GM18858 (cell line): ENCODE measurements at regions not wholly inside any gene's neighbourhood (a gene's known extent, or its start where the extent isn't known, plus 50 kb on each side); places are given as distances from the start of the nearest gene placed in this dataset.
"Not testable (repeated sequence)": the region's sequence is repeated elsewhere in the genome, so short reads cannot be mapped to it uniquely, and the experiment has no call there.

Source experiments
- ATAC-seq: cut with Tn5 transposase; IDR thresholded peaks from one replicate; pipeline ENCODE4 v1.9.1; 2021; ENCODE audit not compliant: unreplicated experiment

DNA sequence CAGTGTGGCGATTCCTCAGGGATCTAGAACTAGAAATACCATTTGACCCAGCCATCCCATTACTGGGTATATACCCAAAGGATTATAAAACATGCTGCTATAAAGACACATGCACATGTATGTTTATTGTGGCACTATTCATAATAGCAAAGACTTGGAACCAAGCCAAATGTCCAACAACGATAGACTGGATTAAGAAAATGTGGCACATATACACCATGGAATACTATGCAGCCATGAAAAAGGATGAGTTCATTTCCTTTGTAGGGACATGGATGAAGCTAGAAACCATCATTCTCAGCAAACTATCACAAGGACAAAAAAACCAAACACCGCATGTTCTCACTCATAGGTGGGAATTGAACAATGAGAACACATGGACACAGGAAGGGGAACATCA lies 335.8 kb upstream of the PCDH18 start:
- ATAC-seq: not testable (repeated sequence)

DNA sequence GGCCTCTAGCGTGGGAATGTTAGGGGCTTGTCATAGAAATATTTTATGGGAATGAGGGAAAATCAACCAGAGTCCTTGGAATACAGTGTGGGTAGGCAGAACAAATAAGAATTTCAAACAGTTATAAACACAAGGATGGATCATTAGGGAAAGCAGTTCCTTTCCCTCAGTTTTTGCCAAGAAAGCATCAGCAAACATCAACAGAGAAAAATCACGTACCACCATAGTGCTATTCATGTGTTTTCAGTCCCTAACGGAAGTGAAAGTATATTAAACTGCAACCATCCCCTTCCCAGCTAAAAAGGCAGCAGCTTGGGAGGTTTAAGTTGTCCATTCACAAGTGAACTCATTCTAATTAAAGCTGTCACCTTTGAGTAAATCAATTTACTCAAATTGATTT lies 334.4 kb upstream of the PCDH18 start:
- ATAC-seq: no peak

- ATAC-seq: no peak
Observed at GRCh38 chr4:137861682-137862081, 329.4 kb upstream of the PCDH18 start.

DNA sequence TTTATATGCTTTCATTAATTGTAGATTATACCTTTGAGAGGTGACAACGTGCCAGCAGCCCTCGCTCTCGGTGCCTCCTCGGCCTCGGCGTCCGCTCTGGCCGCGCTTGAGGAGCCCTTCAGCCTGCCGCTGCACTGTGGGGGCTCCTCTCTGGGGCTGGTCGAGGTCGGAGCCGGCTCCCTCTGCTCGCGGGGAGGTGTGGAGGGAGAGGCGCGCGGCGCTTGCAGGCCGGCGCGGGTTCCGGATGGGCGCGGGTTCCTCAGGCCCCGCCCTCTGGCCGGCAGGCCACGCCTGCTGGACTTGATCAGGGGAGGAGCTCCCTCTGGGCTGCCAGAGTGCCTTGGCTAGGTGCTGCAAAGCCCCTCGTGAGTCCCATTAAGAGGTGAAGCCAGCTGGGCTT lies 321.1 kb upstream of the PCDH18 start:
- no peak for ATAC-seq

GRCh38 chr4:137852326-137852725 lies 320.0 kb upstream of the PCDH18 start:
- no peak for ATAC-seq

DNA sequence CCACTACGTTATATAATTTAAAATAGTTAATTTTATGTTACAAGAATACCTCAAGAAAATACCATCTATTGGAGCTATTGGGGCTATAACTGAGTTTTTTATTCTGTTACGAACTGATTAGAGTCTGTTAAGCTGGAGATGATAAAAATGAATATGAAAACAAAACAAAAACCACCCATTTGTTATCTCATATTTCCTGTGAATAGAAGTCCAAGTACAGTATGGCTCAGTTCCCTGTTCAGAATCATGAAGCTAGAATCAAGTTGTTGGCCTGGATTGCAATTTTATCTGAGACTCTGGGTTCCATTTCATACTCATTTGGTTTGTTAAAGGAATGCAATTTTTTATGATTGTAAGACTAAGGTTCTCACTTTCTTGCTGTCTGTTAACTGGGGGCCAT lies 319.1 kb upstream of the PCDH18 start:
- ATAC-seq: no peak

DNA sequence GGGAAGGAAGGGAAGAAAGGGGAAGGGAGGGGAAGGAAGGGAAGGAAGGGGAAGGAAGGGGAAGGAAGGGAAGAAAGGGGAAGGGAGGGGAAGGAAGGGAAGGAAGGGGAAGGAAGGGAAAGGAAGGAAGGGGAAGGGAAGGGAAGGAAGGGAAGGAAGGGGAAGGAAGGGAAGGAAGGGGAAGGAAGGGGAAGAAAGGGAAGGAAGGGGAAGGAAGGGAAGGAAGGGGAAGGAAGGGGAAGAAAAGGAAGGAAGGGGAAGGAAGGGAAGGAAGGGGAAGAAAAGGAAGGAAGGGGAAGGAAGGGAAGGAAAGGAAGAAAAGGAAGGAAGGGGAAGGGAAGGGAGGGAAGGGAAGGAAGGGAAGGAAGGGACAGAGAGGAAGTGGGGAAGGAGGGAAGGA lies 295.7 kb upstream of the PCDH18 start:
- not testable (repeated sequence) for ATAC-seq

- ATAC-seq: no peak
Observed at GRCh38 chr4:137825505-137825904, 293.2 kb upstream of the PCDH18 start.

DNA sequence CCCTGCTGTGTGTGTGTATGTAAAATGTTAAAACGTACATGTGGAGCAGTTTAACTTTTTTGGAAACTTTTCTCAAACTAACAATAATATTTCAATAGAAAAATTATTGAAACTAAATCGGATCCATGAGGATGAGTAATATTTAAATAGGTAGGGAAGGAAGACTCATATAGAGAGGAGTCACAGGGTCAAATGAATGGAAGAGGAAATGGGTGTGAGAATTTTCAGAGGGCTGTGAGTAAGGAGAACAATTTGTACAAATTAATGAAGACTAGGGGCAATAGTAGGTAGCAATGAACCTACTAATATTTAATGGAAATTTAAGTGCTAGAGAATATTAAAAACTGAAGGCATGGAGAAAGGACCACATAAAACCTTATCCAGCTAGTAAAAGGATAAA lies 290.7 kb upstream of the PCDH18 start:
- ATAC-seq: no peak

- peak; percentile 92 for ATAC-seq
Observed at GRCh38 chr4:137819964-137820383, 287.7 kb upstream of the PCDH18 start.

DNA sequence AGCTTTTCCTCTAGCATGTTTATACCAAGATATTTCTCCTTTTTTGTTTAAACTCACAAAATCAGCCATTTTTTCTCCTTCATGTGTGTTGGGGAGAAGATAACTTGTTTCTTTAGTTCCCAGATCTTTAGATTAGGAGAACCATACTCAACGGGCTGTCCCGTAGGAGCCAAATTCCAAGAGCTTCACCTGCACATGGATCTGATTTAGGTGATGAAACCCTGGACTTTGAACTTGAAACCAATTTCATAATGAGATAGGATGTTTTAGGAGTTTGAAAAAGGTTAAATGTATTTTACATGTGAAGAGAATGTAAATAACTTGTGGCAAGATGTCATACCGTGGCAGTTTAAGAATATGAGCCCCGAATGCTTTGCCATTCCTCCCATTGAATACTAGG lies 280.0 kb upstream of the PCDH18 start:
- ATAC-seq: no peak

GRCh38 chr4:137806420-137806819 lies 274.1 kb upstream of the PCDH18 start:
- ATAC-seq: no peak

DNA sequence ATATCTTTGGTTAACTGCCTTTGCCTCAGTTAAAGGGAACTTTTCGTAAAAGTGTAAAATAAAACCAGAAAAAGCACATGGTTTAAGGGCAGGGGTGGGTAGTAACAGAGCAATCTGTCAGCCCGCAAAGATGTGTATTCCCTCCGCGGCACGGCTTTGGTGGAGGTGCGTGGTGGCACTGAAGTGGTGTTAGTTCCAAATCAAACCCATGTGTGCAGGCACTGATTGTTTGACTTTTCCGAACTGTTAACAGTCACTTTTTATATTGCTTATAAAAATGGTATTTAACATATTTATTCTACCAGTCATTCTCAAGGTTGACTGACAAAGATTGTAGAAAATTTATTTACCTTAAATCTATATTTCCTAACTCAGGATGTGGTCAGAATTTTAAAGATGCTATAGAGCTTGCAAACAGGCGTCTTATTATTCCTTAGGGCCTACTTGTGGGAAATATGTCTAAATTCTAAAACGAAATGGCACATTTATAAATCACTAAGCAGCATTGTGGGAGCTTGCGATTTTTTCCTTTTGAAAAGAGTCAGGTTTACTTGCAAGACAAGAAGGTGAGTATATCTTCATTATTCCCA lies 272.7 kb upstream of the PCDH18 start:
- no peak for ATAC-seq

- no peak for ATAC-seq
Observed at GRCh38 chr4:137800861-137801260, 268.6 kb upstream of the PCDH18 start.

- no peak for ATAC-seq
Observed at GRCh38 chr4:137794764-137795254, 262.5 kb upstream of the PCDH18 start.

GRCh38 chr4:137789263-137789662 lies 257.0 kb upstream of the PCDH18 start:
- ATAC-seq: not testable (repeated sequence)

- ATAC-seq: not testable (repeated sequence)
Observed at GRCh38 chr4:137783923-137784322, 251.6 kb upstream of the PCDH18 start.

- no peak for ATAC-seq
Observed at GRCh38 chr4:137775701-137776100, 243.4 kb upstream of the PCDH18 start.

DNA sequence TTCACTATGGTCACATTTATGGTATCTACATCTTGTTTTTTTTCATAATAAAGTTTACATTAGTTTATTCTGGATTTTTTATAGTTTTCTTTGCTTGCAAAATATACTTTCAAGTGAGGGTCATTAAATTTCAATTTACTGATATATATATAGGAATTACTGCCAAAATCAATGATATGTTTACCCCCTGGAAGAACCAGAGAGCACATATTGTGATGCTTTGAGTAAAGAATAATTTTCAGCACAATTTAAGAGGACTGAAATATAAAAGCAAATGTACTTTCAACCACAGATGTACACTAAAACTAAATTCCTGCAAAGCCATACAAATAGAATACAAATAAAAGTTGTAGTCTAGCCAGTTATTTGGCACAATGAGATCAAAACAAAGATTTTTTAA lies 242.2 kb upstream of the PCDH18 start:
- ATAC-seq: no peak

GRCh38 chr4:137768881-137769280 lies 236.6 kb upstream of the PCDH18 start:
- ATAC-seq: no peak

DNA sequence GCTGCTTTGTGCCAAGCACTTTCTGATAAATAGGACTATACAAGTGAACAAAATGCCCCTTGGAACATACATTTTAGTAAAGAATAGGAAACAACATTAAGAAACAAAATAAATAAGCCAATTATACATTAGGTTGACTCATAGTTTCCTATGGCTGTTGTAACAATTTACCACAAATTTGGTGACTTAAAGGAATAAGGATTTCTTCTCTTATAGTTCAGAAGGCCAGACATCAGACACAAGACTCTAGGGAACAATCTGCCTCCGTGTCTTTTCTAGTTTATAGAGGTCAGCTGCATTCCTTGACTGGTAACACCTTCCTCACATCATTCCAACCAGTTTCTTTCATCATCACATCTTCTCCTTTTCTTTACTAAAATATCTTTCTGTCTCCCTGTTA lies 235.9 kb upstream of the PCDH18 start:
- ATAC-seq: no peak

- ATAC-seq: no peak
Observed at GRCh38 chr4:137762591-137762990, 230.3 kb upstream of the PCDH18 start.
